Hepatocyte (in vitro differentiated cells): ENCODE measurements at regions not wholly inside any gene's neighbourhood (a gene's known extent, or its start where the extent isn't known, plus 50 kb on each side); places are given as distances from the start of the nearest gene placed in this dataset.

Source experiments
- DNase-seq: peaks from one replicate; pipeline ENCODE4 v3.0.0-alpha.2; 2016; ENCODE audit warnings: low spot score
- H2AFZ ChIP-seq: fragments of 200-600 bp; sonication (generic); 2 replicates; pipeline ENCODE4 v1.6.0; 2016; ENCODE audit warnings: antibody characterized with exemption, mild to moderate bottlenecking
- H3K27ac ChIP-seq: fragments of 200-600 bp; sonication (generic); 2 replicates; pipeline ENCODE4 v1.5.1; 2016; ENCODE audit warnings: mild to moderate bottlenecking
- H3K27me3 ChIP-seq: fragments of 200-600 bp; sonication (generic); 2 replicates; pipeline ENCODE4 v1.6.1; 2016
- H3K36me3 ChIP-seq: fragments of 200-600 bp; sonication (generic); replicated peaks from 2 replicates; pipeline ENCODE4 v1.5.1; 2016; ENCODE audit warnings: low read depth; ENCODE audit not compliant: insufficient read depth
- H3K4me1 ChIP-seq: fragments of 200-600 bp; sonication (generic); 2 replicates; pipeline ENCODE4 v1.5.1; 2016; ENCODE audit warnings: mild to moderate bottlenecking, moderate library complexity; ENCODE audit not compliant: insufficient read depth
- H3K4me2 ChIP-seq: fragments of 200-600 bp; sonication (generic); 2 replicates; pipeline ENCODE4 v1.6.0; 2016
- H3K4me3 ChIP-seq: fragments of 200-600 bp; sonication (generic); 2 replicates; pipeline ENCODE4 v1.5.1; 2016; ENCODE audit warnings: mild to moderate bottlenecking
- H3K79me2 ChIP-seq: fragments of 200-600 bp; sonication (generic); 2 replicates; pipeline ENCODE4 v1.6.0; 2017; ENCODE audit warnings: mild to moderate bottlenecking
- H3K9me2 ChIP-seq: fragments of 200-600 bp; sonication (generic); replicated peaks from 2 replicates; pipeline ENCODE4 v1.6.0; 2017; ENCODE audit warnings: mild to moderate bottlenecking; ENCODE audit not compliant: insufficient read depth
- H3K9me3 ChIP-seq: fragments of 200-600 bp; sonication (generic); 2 replicates; pipeline ENCODE4 v1.5.1; 2016; ENCODE audit warnings: low read depth, mild to moderate bottlenecking
- H4K20me1 ChIP-seq: fragments of 200-600 bp; sonication (generic); 2 replicates; pipeline ENCODE4 v1.6.0; 2016; ENCODE audit warnings: mild to moderate bottlenecking; ENCODE audit not compliant: insufficient read depth, poor library complexity, severe bottlenecking
- CTCF ChIP-seq: fragments of 200-600 bp; sonication (generic); IDR thresholded peaks from 2 replicates; pipeline ENCODE4 v1.5.1; 2016; ENCODE audit warnings: antibody characterized with exemption, mild to moderate bottlenecking; ENCODE audit not compliant: poor library complexity
- EZH2 ChIP-seq: fragments of 200-600 bp; sonication (generic); IDR thresholded peaks from 2 replicates; pipeline ENCODE4 v1.6.1; 2016; ENCODE audit warnings: antibody characterized with exemption, mild to moderate bottlenecking, borderline replicate concordance
- EZH2phosphoT487 ChIP-seq: fragments of 200-600 bp; sonication (generic); IDR thresholded peaks from one replicate; pipeline ENCODE4 v1.6.1; 2018; ENCODE audit warnings: antibody characterized with exemption, mild to moderate bottlenecking, low read depth, moderate library complexity; ENCODE audit not compliant: unreplicated experiment, severe bottlenecking
- WGBS: methylation state at CpG from one replicate; pipeline ENCODE4 v1.1.6; 2016; ENCODE audit warnings: low lambda C conversion rate; ENCODE audit errors: missing lambda C conversion rate; 5-methylcytosine and 5-hydroxymethylcytosine counted together

GRCh38 chr7:54336800-54337199 is 205.4 kb upstream of the VSTM2A start:
- no peaks in the 10 kb centered on the region for H3K27me3 ChIP-seq
- H3K4me1 ChIP-seq, result no peaks in the 10 kb centered on the region
- no peaks in the 10 kb centered on the region for H3K79me2 ChIP-seq
- WGBS, result 89% methylated on average over 2 of the region's 2 CpGs
- H3K9me2 ChIP-seq, result no peaks in the 10 kb centered on the region
- no peak overlapping the region for H2AFZ ChIP-seq
- H3K36me3 ChIP-seq, result no peaks in the 10 kb centered on the region
- H3K9me3 ChIP-seq, result no peaks in the 10 kb centered on the region
- H3K27ac ChIP-seq, result no peak overlapping the region
- TF ChIP-seq EZH2, result no peak
- no peak for TF ChIP-seq CTCF
- no peak for TF ChIP-seq EZH2phosphoT487
- H3K4me2 ChIP-seq, result no peak overlapping the region
- H3K4me3 ChIP-seq, result no peak overlapping the region
- no peak for DNase-seq
- H4K20me1 ChIP-seq, result no peaks in the 10 kb centered on the region

- no peaks in the 10 kb centered on the region for H3K9me3 ChIP-seq
- TF ChIP-seq EZH2phosphoT487 (no peak), EZH2 (no peak), CTCF (no peak)
- no peak overlapping the region for H3K4me2 ChIP-seq
- no peaks in the 10 kb centered on the region for H4K20me1 ChIP-seq
- no peaks in the 10 kb centered on the region for H3K9me2 ChIP-seq
- no peak overlapping the region for H2AFZ ChIP-seq
- H3K27ac ChIP-seq, result no peak overlapping the region
- no peaks in the 10 kb centered on the region for H3K27me3 ChIP-seq
- no peaks in the 10 kb centered on the region for H3K4me1 ChIP-seq
- H3K36me3 ChIP-seq, result no peaks in the 10 kb centered on the region
- no peak for DNase-seq
- H3K4me3 ChIP-seq, result no peak overlapping the region
- WGBS, result 82% methylated on average over 2 of the region's 2 CpGs
- no peaks in the 10 kb centered on the region for H3K79me2 ChIP-seq
These were observed 204.7 kb upstream of the VSTM2A start for GRCh38 chr7:54337466-54337865.

- H3K9me3 ChIP-seq, result no peaks in the 10 kb centered on the region
- H2AFZ ChIP-seq, result no peak overlapping the region
- no peaks in the 10 kb centered on the region for H4K20me1 ChIP-seq
- no peaks in the 10 kb centered on the region for H3K9me2 ChIP-seq
- H3K79me2 ChIP-seq, result no peaks in the 10 kb centered on the region
- no peaks in the 10 kb centered on the region for H3K4me1 ChIP-seq
- peak overlapping the region; percentile 15 for H3K4me2 ChIP-seq
- TF ChIP-seq EZH2phosphoT487 (no peak), EZH2 (no peak), CTCF (no peak)
- WGBS, result 62% methylated on average over 3 of the region's 3 CpGs
- no peak overlapping the region for H3K4me3 ChIP-seq
- H3K27me3 ChIP-seq, result no peaks in the 10 kb centered on the region
- H3K36me3 ChIP-seq, result no peaks in the 10 kb centered on the region
- no peak overlapping the region for H3K27ac ChIP-seq
- no peak for DNase-seq
These were observed 203.9 kb upstream of the VSTM2A start for GRCh38 chr7:54338319-54338718.

GRCh38 chr7:54339073-54339472 is 203.1 kb upstream of the VSTM2A start:
- TF ChIP-seq CTCF (no peak), EZH2phosphoT487 (no peak), EZH2 (no peak)
- Histone ChIP-seq H2AFZ (no peak overlapping the region), H3K36me3 (no peaks in the 10 kb centered on the region), H3K4me1 (no peaks in the 10 kb centered on the region), H3K9me3 (no peaks in the 10 kb centered on the region), H3K79me2 (no peaks in the 10 kb centered on the region), H4K20me1 (no peaks in the 10 kb centered on the region), H3K27ac (no peak overlapping the region), H3K9me2 (no peaks in the 10 kb centered on the region), H3K27me3 (no peaks in the 10 kb centered on the region), H3K4me3 (no peak overlapping the region), H3K4me2 (peak overlapping the region; percentile 15)
- 54% methylated on average over 4 of the region's 4 CpGs for WGBS
- peak; percentile 33 for DNase-seq
